GM19023 (cell line): ENCODE measurements at regions not wholly inside any gene's neighbourhood (a gene's known extent, or its start where the extent isn't known, plus 50 kb on each side); places are given as distances from the start of the nearest gene placed in this dataset.

ENCODE experiments used
- ATAC-seq: cut with Tn5 transposase; IDR thresholded peaks from one replicate; pipeline ENCODE4 v1.9.1; 2021; ENCODE audit warnings: mild to moderate bottlenecking, moderate library complexity; ENCODE audit not compliant: unreplicated experiment

GRCh38 chr16:73289232-73289631 is 241.3 kb upstream of the ZFHX3 start:
- ATAC-seq, result peak; percentile 82

- ATAC-seq, result no peak
These were observed 240.6 kb upstream of the ZFHX3 start for GRCh38 chr16:73288520-73288919.

GRCh38 chr16:73287859-73288405 is 240.0 kb upstream of the ZFHX3 start:
- ATAC-seq, result no peak

DNA sequence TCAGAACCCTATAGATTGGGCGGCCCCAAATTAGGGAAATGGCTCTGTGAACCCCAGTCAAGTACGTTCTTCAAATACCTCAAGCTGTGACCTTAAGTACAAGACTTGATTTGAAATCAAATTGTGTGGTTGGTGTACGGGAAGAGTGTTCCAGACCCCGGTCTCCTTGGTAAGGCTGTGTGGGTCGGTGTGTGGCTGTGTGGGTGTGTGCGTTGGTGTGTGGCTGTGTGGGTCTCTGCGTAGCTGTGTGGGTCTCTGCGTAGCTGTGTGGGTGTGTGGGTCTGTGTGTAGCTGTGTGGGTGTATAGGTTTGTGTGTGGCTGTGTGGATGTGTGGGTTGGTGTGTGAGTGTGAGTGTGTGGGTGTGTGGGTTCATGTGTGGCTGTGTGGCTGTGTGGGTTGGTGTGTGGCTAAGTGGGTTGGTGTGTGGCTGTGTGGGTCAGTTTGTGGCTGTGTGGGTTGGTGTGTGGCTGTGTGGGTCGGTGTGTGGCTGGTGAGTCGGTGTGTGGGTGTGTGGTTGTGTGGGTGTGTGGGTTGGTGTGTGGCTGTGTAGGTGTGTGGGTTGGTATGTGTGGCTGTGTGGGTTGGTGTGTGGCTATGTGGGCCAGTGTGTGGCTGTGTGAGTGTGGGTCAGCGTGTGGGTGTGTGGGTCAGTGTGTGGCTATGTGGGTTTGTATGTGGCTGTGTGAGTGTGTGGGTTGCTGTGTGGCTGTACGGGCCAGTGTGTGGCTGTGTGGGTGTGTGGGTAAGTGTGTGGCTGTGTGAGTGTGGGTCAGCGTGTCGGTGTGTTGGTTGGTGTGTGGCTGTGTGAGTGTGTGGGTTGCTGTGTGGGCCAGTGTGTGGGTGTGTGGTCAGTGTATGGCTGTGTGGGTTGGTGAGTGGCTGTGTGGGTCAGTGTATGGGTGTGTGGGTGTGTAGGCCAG is 238.7 kb upstream of the ZFHX3 start:
- no peak for ATAC-seq

DNA sequence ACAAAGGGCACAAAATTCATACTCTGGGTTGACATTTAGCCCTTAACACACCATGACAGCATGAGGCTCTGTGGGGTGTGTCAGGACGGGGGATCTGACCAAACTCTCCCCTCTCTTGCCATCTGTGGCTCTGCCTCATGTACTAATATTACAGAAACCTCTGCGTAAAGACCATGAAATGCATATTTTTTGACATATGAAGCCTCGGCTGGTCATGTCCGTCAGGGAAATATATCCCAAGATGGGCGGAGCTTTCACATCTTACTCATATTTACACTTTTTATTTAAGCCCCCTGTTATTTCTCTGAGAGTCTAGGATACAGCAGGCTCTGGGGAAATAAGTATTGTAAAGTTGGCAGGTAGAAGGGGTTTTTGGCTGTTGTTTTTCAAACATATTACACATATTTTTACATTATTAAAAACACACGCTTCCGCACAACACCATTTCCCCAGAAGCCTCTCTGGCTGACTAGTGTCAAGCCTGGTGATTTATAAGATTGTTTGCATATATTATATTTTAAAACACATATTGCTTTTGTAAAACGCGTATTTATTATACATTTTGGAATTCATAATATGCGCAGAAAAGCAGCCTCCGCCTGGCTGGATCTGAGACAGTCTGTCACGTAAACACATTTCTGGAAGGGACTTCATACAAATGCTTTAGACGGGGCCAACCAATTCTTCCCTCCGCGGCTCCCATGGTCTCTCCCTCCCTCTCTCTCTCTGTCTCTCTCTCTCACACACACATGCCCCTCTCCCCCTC is 237.7 kb upstream of the ZFHX3 start:
- no peak for ATAC-seq

GRCh38 chr16:73280388-73280787 is 232.5 kb upstream of the ZFHX3 start:
- no peak for ATAC-seq

DNA sequence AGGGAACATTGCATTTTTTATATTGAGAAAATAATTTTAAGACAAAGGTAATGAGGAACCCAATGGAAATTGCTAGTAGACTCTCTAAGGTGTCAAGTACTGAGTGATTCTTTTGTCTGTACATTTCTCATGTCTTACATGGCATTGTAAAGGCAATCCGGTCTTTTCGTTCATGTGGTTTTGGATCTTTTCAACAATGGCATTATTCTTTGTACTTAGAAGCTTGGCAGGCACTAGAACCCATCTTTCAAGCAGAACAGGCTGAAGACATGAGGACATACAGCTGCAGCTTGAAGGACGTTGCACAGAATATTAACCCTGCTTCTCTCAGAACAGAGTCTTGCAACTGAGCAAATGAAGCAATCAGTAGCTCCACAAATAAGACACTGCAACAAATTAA is 231.5 kb upstream of the ZFHX3 start:
- ATAC-seq, result no peak

- ATAC-seq, result no peak
These were observed 229.1 kb upstream of the ZFHX3 start for GRCh38 chr16:73277071-73277470.

DNA sequence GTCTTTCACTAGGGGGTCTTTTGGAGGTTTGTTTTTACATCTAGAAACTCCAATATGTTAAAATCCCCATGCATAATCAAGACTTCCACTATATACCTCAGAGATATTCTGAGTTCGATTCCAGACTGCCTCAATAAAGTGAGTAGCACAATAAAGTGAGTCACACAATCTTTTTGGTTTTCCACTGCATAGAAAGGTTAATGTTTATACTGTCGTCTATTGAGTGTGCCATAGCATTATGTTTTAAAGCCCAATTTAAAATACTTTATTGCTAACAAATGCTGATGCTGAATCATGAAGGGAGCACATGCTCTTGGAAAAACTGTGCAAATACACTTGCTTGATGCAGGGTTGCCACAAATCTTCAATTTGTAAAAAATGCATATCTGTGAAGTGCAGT is 227.5 kb upstream of the ZFHX3 start:
- no peak for ATAC-seq

GRCh38 chr16:73275024-73275423 is 227.1 kb upstream of the ZFHX3 start:
- ATAC-seq, result peak; percentile 52

DNA sequence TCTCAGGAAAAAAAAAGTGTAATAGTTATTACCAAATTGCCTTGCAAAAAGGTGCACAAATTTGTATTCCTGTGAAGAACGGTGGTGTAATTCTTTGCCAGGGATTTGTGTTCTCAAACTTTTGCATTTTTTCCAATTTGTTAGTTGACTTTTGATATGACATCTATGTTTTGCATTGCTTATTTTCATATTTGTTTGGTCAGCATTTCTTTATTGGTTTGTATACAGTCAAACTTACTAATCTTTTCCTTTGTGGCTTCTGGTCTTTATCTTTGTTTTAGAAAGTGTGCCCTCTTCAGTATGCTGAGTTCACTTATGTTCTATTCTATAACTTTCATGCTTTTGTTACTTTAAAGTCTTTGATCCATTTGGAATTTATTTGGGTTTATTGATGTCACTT is 226.2 kb upstream of the ZFHX3 start:
- ATAC-seq, result no peak

DNA sequence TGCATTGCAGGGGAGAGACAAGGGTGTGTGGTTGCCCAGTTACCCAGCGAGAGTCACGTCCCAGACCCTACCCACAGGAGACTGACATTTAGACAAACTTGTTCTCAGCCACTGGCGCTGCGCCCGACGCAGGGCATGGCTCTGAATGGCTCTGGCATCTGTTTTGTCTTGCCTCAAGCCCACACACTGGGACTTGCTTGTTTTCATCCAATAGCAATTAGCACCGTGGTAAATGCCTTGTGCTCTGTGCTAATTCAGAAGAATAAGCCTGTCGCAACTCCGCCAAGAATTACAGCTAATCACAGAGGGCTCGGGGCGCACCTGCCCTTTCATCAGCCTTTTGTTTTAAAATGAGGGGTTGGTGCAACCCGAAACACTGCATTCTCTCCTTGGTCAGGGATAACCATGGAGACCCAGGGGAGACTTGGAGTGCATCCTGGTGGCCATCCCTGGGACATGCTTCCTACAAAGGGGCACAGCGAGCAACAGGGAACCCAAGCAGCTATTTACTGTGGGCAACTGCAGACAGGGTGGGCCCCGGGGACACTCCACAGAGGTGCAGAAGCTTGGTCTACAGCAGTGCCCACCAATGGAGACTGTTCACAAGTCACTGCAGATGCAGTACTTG is 220.6 kb upstream of the ZFHX3 start:
- no peak for ATAC-seq

DNA sequence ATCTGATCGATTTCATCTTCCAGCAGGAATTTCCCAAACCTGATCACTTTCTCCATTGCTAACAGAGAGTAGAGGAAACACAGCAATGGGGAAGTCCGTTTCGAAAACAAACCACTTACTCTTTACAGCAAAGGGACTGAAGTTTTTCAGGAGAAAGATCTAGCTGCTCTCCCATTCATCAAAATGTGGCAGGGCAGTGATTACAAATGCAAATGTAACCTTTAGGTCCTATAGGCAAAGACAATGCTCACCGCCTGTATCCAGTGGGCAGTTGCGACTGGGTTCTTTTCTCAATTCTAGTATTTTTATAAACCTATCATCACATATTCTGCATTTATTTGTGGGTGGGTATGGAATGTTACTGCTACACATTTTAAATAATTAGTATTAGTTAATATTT is 218.0 kb upstream of the ZFHX3 start:
- no peak for ATAC-seq

- no peak for ATAC-seq
These were observed 217.4 kb upstream of the ZFHX3 start for GRCh38 chr16:73265124-73265837.

GRCh38 chr16:73262931-73263330 is 215.0 kb upstream of the ZFHX3 start:
- no peak for ATAC-seq

DNA sequence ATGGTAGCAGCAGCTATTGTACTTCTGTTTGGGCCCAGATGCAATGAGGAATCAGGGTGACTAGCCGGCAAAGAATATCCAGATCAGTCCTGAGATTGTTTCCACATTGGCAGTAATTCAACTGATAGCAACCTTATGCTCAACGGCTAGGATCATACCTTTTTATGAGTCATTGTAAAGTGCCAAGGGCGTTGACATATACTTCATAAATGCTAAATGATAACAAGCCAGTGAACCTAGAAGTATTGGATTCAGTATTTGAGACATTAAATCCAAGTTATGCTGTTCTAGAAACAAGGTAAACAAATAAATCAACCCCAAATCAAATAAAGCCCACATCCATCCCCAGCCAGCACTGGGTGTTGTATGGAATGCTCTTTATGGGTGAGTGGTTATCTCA is 207.1 kb upstream of the ZFHX3 start:
- no peak for ATAC-seq

- no peak for ATAC-seq
These were observed 206.1 kb upstream of the ZFHX3 start for GRCh38 chr16:73253922-73254480.

DNA sequence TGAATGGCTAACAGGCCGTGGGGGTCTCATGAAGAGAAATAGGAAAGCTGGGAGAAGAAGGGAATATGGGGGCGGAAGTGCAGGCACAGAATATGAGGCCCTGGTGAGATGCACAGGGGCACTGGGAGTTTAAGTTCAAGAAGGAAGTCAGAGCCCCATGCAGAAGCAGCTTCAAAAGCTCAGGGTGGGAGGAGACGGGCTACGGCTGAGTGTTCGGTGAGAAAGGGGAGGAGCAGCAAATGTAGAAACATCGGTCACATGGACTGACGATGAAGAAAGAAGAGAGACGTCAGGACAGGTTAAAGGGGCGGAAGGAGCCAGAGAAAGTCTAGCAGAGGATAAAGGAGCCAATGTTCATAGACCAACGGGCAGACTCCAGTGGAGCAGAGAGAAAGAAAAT is 204.5 kb upstream of the ZFHX3 start:
- ATAC-seq, result no peak

- no peak for ATAC-seq
These were observed 203.7 kb upstream of the ZFHX3 start for GRCh38 chr16:73251608-73252007.

DNA sequence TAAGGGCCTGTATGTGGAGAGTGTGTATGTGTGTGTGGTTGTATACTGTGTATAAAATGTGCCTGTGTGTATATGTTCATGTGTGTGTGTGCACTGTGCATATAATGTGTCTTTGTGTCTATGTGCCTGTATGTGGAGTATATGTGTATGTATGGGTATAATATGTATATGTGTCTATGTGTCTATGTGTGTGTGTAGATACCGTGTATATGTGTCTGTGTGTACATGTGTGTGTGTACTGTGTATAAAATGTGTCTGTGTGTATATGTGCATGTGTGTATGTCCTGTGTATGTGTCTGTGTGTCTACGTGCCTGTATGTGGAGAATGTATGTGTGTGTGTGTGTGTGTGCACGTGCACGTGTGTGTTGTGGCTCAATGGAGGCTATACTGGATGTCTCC is 200.4 kb upstream of the ZFHX3 start:
- ATAC-seq, result no peak
